ENCODE measurements at regions not wholly inside any gene's neighbourhood (a gene's known extent, or its start where the extent isn't known, plus 50 kb on each side); places are given as distances from the start of the nearest gene placed in this dataset.

GRCh38 chr20:10729785-10730184, 56.0 kb upstream of the JAG1 start:
- H3K36me3 ChIP-seq (replicated peaks in 1 of 2; ENCODE audit: control insufficient read depth in 1 of 2, insufficient read depth in 2 of 2, low read length in 2 of 2) = no peaks in the 10 kb centered on the region
- no peaks in the 10 kb centered on the region for H3K27me3 ChIP-seq (ENCODE audit: control insufficient read depth in 1 of 2, insufficient read depth in 2 of 2, low read length in 2 of 2)
- TF ChIP-seq STAG1 (CRISPR knock-in tag; IDR thresholded peaks at IDR 0.05) = no peak
- no peak for TF ChIP-seq ZNF616 (CRISPR knock-in tag; IDR thresholded peaks at IDR 0.05; ENCODE audit: low read depth)
- TF ChIP-seq RBAK (CRISPR knock-in tag; IDR thresholded peaks at IDR 0.05) = peak; percentile 86; the same call in 1 of the 2 replicates
- no peak for TF ChIP-seq ZNF800 (CRISPR knock-in tag; IDR thresholded peaks at IDR 0.05)
- TF ChIP-seq ZNF740 (CRISPR knock-in tag; IDR thresholded peaks at IDR 0.05) = no peak
- TF ChIP-seq MED1 (CRISPR knock-in tag; IDR thresholded peaks at IDR 0.05) = no peak
- no peak for TF ChIP-seq ZBTB49 (CRISPR knock-in tag; IDR thresholded peaks at IDR 0.05; ENCODE audit: borderline replicate concordance)
- peaks cover 6% of the 10 kb centered on the region; the same call in 1 of the 2 replicates for H3K4me1 ChIP-seq (ENCODE audit: insufficient read depth, low read length)
- no TSS peak for BruUV-seq (replicated peaks)
- CTCF ChIA-PET (ENCODE audit: low intra/inter-chr PET ratio, low total read pairs) = no interaction called here
- FAIRE-seq = no peak
- H3K9me3 ChIP-seq (ENCODE audit: low read length) = no peaks in the 10 kb centered on the region
- no peak for DNase-seq (ENCODE audit: low spot score)
- no peak overlapping the region for H3K4me2 ChIP-seq (ENCODE audit: low read depth, low read length)
- intact Hi-C loops (cut with micrococcal nuclease; ENCODE audit: unreplicated experiment) = no loop called here
- H3K4me3 ChIP-seq (replicated peaks in 1 of 3; ENCODE audit: insufficient read depth in 1 of 3, low read depth in 2 of 3, low read length in 3 of 3) = no peak overlapping the region
- in situ Hi-C loops (cut with HindIII; ENCODE audit: extremely low pct_ligation_motif_present, low pct_unique_long_range_greater_than_20kb) = no loop called here
- no peak overlapping the region for H3K9ac ChIP-seq (ENCODE audit: insufficient read depth, low read depth, low read length)
- H3K27ac ChIP-seq (ENCODE audit: extremely low read length, insufficient read depth, low read length) = no peak overlapping the region
- no peaks in the 10 kb centered on the region for H4K20me1 ChIP-seq (ENCODE audit: insufficient read depth, low read length)
- ATAC-seq = no peak
- H3K79me2 ChIP-seq (ENCODE audit: insufficient read depth, low read length) = no peaks in the 10 kb centered on the region
- no peak overlapping the region for H2AFZ ChIP-seq (ENCODE audit: low read length)
- POLR2A ChIA-PET = interaction anchor here (1.5 kb wide), 1 partner anchor 18 kb away, joined by 3 read pairs; no protein-coding TSS in a partner anchor
